Cardiac septum (tissue), 1 donor: ENCODE measurements at regions not wholly inside any gene's neighbourhood (a gene's known extent, or its start where the extent isn't known, plus 50 kb on each side); places are given as distances from the start of the nearest gene placed in this dataset.
"Not testable (repeated sequence)": the region's sequence is repeated elsewhere in the genome, so short reads cannot be mapped to it uniquely, and the experiment has no call there.

ENCODE experiments used
- DNase-seq: peaks from one replicate; pipeline ENCODE4 v3.0.0-alpha.2; 2020; ENCODE audit warnings: low spot score
- intact Hi-C: fragments of 100-400 bp; cut with DNase I; formaldehyde crosslinking; loops from one replicate; pipeline ENCODE4 v1.14.0; 2022
- donor health status: DM: no; HTN: no; CAD: no.

GRCh38 chr15:95604634-95605036 lies 725.9 kb upstream of the NR2F2 start:
- DNase-seq, result no peak
- intact Hi-C loops, result loop anchor here (10.0 kb wide), 3 partner anchors 240 to 730 kb away; partner anchors contain the start of gene NR2F2

GRCh38 chr15:95605098-95605497 lies 725.4 kb upstream of the NR2F2 start:
- intact Hi-C loops, result loop anchor here (10.0 kb wide), 3 partner anchors 240 to 730 kb away; partner anchors contain the start of gene NR2F2
- no peak for DNase-seq

GRCh38 chr15:95606551-95606950 lies 723.9 kb upstream of the NR2F2 start:
- intact Hi-C loops, result loop anchor here (10.0 kb wide), 3 partner anchors 238 to 728 kb away; partner anchors contain the start of gene NR2F2
- no peak for DNase-seq

GRCh38 chr15:95608371-95608770 lies 722.1 kb upstream of the NR2F2 start:
- no peak for DNase-seq
- intact Hi-C loops, result loop anchor here (10.0 kb wide), 3 partner anchors 236 to 726 kb away; partner anchors contain the start of gene NR2F2

- intact Hi-C loops, result loop anchor here (10.0 kb wide), 3 partner anchors 236 to 726 kb away; partner anchors contain the start of gene NR2F2
- no peak for DNase-seq
Measured at GRCh38 chr15:95609096-95609495, 721.4 kb upstream of the NR2F2 start.

- intact Hi-C loops, result no loop called here
- DNase-seq, result no peak
Measured at GRCh38 chr15:95610945-95611344, 719.6 kb upstream of the NR2F2 start.

GRCh38 chr15:95615436-95615835 lies 715.1 kb upstream of the NR2F2 start:
- intact Hi-C loops, result no loop called here
- DNase-seq, result no peak

- intact Hi-C loops, result no loop called here
- DNase-seq, result no peak
Measured at GRCh38 chr15:95616306-95616705, 714.2 kb upstream of the NR2F2 start.

GRCh38 chr15:95620934-95621579 lies 709.4 kb upstream of the NR2F2 start:
- DNase-seq, result no peak

GRCh38 chr15:95622843-95623242 lies 707.7 kb upstream of the NR2F2 start:
- intact Hi-C loops, result no loop called here
- DNase-seq, result no peak

More at GRCh38 chr15:95620934-95621579, 709.4 kb upstream of the NR2F2 start:
- intact Hi-C loops, result no loop called here

- intact Hi-C loops, result no loop called here
- DNase-seq, result no peak
Measured at GRCh38 chr15:95624100-95624499, 706.4 kb upstream of the NR2F2 start.

- intact Hi-C loops, result no loop called here
- DNase-seq, result no peak
Measured at GRCh38 chr15:95624616-95625361, 705.7 kb upstream of the NR2F2 start.

GRCh38 chr15:95626501-95627361 lies 703.8 kb upstream of the NR2F2 start:
- intact Hi-C loops, result no loop called here
- no peak for DNase-seq

GRCh38 chr15:95629503-95630168 lies 700.9 kb upstream of the NR2F2 start:
- no peak for DNase-seq
- intact Hi-C loops, result no loop called here

- no peak for DNase-seq
- intact Hi-C loops, result no loop called here
Measured at GRCh38 chr15:95630683-95631082, 699.8 kb upstream of the NR2F2 start.

GRCh38 chr15:95635666-95636065 lies 694.8 kb upstream of the NR2F2 start:
- intact Hi-C loops, result no loop called here
- no peak for DNase-seq

GRCh38 chr15:95636107-95636506 lies 694.4 kb upstream of the NR2F2 start:
- DNase-seq, result no peak
- intact Hi-C loops, result no loop called here

- DNase-seq, intact Hi-C loops: not testable (repeated sequence)
Measured at GRCh38 chr15:95637234-95637633, 693.3 kb upstream of the NR2F2 start.

- DNase-seq, result no peak
- intact Hi-C loops, result no loop called here
Measured at GRCh38 chr15:95639208-95639607, 691.3 kb upstream of the NR2F2 start.
